ENCODE measurements at regions not wholly inside any gene's neighbourhood (a gene's known extent, or its start where the extent isn't known, plus 50 kb on each side); places are given as distances from the start of the nearest gene placed in this dataset.
"Not testable (repeated sequence)": the region's sequence is repeated elsewhere in the genome, so short reads cannot be mapped to it uniquely, and the experiment has no call there.

GRCh38 chr9:1554081-1555035, 460.8 kb upstream of the SMARCA2 start:
- no peak for DNase-seq (ENCODE audit: low read depth)

- not testable (repeated sequence) for DNase-seq (ENCODE audit: low read depth)
These were observed 456.5 kb upstream of the SMARCA2 start for GRCh38 chr9:1558666-1559065.

GRCh38 chr9:1575939-1576338, 439.2 kb upstream of the SMARCA2 start:
- no peak for DNase-seq (ENCODE audit: low read depth)

GRCh38 chr9:1580215-1580614, 434.9 kb upstream of the SMARCA2 start:
- no peak for DNase-seq (ENCODE audit: low read depth)

GRCh38 chr9:1581926-1582325, 433.2 kb upstream of the SMARCA2 start:
- no peak for DNase-seq (ENCODE audit: low read depth)

- no peak for DNase-seq (ENCODE audit: low read depth)
These were observed 423.8 kb upstream of the SMARCA2 start for GRCh38 chr9:1591310-1591709.

GRCh38 chr9:1598270-1598669, 416.9 kb upstream of the SMARCA2 start:
- DNase-seq (ENCODE audit: low read depth): no peak

GRCh38 chr9:1599961-1600360, 415.2 kb upstream of the SMARCA2 start:
- no peak for DNase-seq (ENCODE audit: low read depth)

- peak; percentile 5 for DNase-seq (ENCODE audit: low read depth)
These were observed 410.1 kb upstream of the SMARCA2 start for GRCh38 chr9:1604942-1605560.

GRCh38 chr9:1606253-1606652, 408.9 kb upstream of the SMARCA2 start:
- no peak for DNase-seq (ENCODE audit: low read depth)

- DNase-seq (ENCODE audit: low read depth): no peak
These were observed 402.3 kb upstream of the SMARCA2 start for GRCh38 chr9:1612886-1613285.

GRCh38 chr9:1617419-1617818, 397.7 kb upstream of the SMARCA2 start:
- no peak for DNase-seq (ENCODE audit: low read depth)

- DNase-seq (ENCODE audit: low read depth): no peak
These were observed 395.0 kb upstream of the SMARCA2 start for GRCh38 chr9:1619915-1620710.

GRCh38 chr9:1637401-1637800, 377.7 kb upstream of the SMARCA2 start:
- DNase-seq (ENCODE audit: low read depth): no peak

- DNase-seq (ENCODE audit: low read depth): no peak
These were observed 376.0 kb upstream of the SMARCA2 start for GRCh38 chr9:1639166-1639565.

GRCh38 chr9:1647776-1648175, 367.4 kb upstream of the SMARCA2 start:
- DNase-seq (ENCODE audit: low read depth): no peak

- DNase-seq (ENCODE audit: low read depth): no peak
These were observed 361.9 kb upstream of the SMARCA2 start for GRCh38 chr9:1653282-1653681.

- DNase-seq (ENCODE audit: low read depth): no peak
These were observed 356.3 kb upstream of the SMARCA2 start for GRCh38 chr9:1658661-1659362.

- DNase-seq (ENCODE audit: low read depth): no peak
These were observed 355.8 kb upstream of the SMARCA2 start for GRCh38 chr9:1659363-1659690.

GRCh38 chr9:1668441-1668840, 346.7 kb upstream of the SMARCA2 start:
- no peak for DNase-seq (ENCODE audit: low read depth)

GRCh38 chr9:1673300-1673699, 341.8 kb upstream of the SMARCA2 start:
- DNase-seq (ENCODE audit: low read depth): no peak

- DNase-seq (ENCODE audit: low read depth): no peak
These were observed 338.4 kb upstream of the SMARCA2 start for GRCh38 chr9:1676771-1677170.

Measured in CMK (cell line).